ENCODE measurements at regions not wholly inside any gene's neighbourhood (a gene's known extent, or its start where the extent isn't known, plus 50 kb on each side); places are given as distances from the start of the nearest gene placed in this dataset.

DNA sequence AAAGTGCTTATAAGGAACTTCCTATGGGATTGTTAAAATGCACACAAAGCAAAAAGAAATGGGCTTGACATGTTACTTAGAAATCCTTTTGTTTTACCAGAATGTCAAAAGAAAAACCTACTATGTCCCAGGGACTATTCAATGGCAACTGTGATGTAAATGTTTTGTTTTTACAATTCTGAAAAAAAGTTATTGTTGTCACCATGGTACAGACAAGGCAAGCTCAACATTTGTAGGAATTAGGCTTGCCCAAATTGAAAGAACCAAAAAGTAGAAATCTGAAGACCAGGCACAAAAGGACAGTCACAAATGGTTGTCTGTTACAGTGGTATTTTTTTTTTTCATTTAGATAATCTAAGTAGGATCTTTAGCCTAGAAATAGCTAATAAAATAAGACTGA lies 638.6 kb downstream of the STPG2 start:
- TF ChIP-seq TEAD4 (IDR thresholded peaks at IDR 0.05), result no peak
- no peak for TF ChIP-seq EGR1 (IDR thresholded peaks at IDR 0.05)
- no peak for TF ChIP-seq YY1 (IDR thresholded peaks at IDR 0.05; ENCODE audit: low read depth)
- TF ChIP-seq, protein P1, sequence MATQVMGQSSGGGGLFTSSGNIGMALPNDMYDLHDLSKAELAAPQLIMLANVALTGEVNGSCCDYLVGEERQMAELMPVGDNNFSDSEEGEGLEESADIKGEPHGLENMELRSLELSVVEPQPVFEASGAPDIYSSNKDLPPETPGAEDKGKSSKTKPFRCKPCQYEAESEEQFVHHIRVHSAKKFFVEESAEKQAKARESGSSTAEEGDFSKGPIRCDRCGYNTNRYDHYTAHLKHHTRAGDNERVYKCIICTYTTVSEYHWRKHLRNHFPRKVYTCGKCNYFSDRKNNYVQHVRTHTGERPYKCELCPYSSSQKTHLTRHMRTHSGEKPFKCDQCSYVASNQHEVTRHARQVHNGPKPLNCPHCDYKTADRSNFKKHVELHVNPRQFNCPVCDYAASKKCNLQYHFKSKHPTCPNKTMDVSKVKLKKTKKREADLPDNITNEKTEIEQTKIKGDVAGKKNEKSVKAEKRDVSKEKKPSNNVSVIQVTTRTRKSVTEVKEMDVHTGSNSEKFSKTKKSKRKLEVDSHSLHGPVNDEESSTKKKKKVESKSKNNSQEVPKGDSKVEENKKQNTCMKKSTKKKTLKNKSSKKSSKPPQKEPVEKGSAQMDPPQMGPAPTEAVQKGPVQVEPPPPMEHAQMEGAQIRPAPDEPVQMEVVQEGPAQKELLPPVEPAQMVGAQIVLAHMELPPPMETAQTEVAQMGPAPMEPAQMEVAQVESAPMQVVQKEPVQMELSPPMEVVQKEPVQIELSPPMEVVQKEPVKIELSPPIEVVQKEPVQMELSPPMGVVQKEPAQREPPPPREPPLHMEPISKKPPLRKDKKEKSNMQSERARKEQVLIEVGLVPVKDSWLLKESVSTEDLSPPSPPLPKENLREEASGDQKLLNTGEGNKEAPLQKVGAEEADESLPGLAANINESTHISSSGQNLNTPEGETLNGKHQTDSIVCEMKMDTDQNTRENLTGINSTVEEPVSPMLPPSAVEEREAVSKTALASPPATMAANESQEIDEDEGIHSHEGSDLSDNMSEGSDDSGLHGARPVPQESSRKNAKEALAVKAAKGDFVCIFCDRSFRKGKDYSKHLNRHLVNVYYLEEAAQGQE (IDR thresholded peaks at IDR 0.05; ENCODE audit: low read depth), result no peak
- TF ChIP-seq FOXM1 (IDR thresholded peaks at IDR 0.05; ENCODE audit: borderline replicate concordance, low read depth), result no peak
- TF ChIP-seq ZBTB7A (IDR thresholded peaks at IDR 0.05; ENCODE audit: low read depth), result no peak
- TF ChIP-seq TAF1 (IDR thresholded peaks at IDR 0.05; ENCODE audit: low read depth), result no peak
- TF ChIP-seq CEBPB (IDR thresholded peaks at IDR 0.05), result no peak
- TF ChIP-seq RAD21 (IDR thresholded peaks at IDR 0.05; ENCODE audit: low read depth), result no peak
- TF ChIP-seq, protein P2, sequence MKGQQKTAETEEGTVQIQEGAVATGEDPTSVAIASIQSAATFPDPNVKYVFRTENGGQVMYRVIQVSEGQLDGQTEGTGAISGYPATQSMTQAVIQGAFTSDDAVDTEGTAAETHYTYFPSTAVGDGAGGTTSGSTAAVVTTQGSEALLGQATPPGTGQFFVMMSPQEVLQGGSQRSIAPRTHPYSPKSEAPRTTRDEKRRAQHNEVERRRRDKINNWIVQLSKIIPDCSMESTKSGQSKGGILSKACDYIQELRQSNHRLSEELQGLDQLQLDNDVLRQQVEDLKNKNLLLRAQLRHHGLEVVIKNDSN (IDR thresholded peaks at IDR 0.05), result no peak
- no peak for TF ChIP-seq NFIC (IDR thresholded peaks at IDR 0.05)
- TF ChIP-seq CREB1 (IDR thresholded peaks at IDR 0.05; ENCODE audit: low read depth), result no peak
- TF ChIP-seq TCF12 (IDR thresholded peaks at IDR 0.05; ENCODE audit: low read depth), result no peak
- TF ChIP-seq EP300 (IDR thresholded peaks at IDR 0.05; ENCODE audit: borderline replicate concordance), result no peak
- TF ChIP-seq, protein P3, sequence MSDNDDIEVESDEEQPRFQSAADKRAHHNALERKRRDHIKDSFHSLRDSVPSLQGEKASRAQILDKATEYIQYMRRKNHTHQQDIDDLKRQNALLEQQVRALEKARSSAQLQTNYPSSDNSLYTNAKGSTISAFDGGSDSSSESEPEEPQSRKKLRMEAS (IDR thresholded peaks at IDR 0.05), result no peak

DNA sequence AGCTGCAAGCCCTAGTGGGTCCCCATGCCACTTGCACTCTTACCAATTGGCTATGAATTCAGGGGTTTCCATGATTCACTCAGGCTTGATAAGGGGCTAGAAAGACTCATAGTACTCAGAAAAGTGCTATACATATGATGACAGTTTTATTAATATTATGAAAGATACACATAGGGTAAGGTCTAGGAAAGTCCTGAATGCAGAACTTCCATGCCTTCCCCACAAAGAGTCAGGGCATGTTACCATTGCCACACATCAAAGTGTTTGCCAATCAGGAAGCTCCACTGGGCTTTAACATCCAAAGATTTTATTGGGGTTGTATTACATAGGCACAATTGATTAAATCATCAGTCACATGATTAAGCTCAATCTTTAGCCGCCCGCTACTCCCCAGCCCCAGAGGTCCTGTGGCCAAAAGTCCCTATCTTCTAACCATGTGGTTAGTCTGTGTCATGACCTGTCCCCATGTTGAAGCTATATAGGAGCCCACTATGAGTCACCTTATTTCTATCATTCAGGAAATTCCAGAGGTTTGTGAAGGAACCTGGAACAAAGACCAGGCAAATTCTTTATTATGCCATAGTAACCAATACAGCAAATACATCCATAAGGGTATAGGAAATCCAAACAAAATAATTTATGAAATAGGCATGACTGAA lies 635.6 kb downstream of the STPG2 start:
- TF ChIP-seq TEAD4 (IDR thresholded peaks at IDR 0.05), result no peak
- TF ChIP-seq, protein P3 (IDR thresholded peaks at IDR 0.05), result no peak
- TF ChIP-seq, protein P1 (IDR thresholded peaks at IDR 0.05; ENCODE audit: low read depth), result no peak
- no peak for TF ChIP-seq YY1 (IDR thresholded peaks at IDR 0.05; ENCODE audit: low read depth)
- TF ChIP-seq EP300 (IDR thresholded peaks at IDR 0.05; ENCODE audit: borderline replicate concordance), result no peak
- TF ChIP-seq, protein P2 (IDR thresholded peaks at IDR 0.05), result no peak
- no peak for TF ChIP-seq ZBTB7A (IDR thresholded peaks at IDR 0.05; ENCODE audit: low read depth)
- TF ChIP-seq NFIC (IDR thresholded peaks at IDR 0.05), result no peak
- no peak for TF ChIP-seq TCF12 (IDR thresholded peaks at IDR 0.05; ENCODE audit: low read depth)
- no peak for TF ChIP-seq CREB1 (IDR thresholded peaks at IDR 0.05; ENCODE audit: low read depth)
- no peak for TF ChIP-seq FOXM1 (IDR thresholded peaks at IDR 0.05; ENCODE audit: borderline replicate concordance, low read depth)
- no peak for TF ChIP-seq CEBPB (IDR thresholded peaks at IDR 0.05)
- TF ChIP-seq EGR1 (IDR thresholded peaks at IDR 0.05), result no peak
- no peak for TF ChIP-seq RAD21 (IDR thresholded peaks at IDR 0.05; ENCODE audit: low read depth)
- no peak for TF ChIP-seq TAF1 (IDR thresholded peaks at IDR 0.05; ENCODE audit: low read depth)

Data from Ishikawa (cell line).